ENCODE measurements at regions not wholly inside any gene's neighbourhood (a gene's known extent, or its start where the extent isn't known, plus 50 kb on each side); places are given as distances from the start of the nearest gene placed in this dataset.
"Not testable (repeated sequence)": the region's sequence is repeated elsewhere in the genome, so short reads cannot be mapped to it uniquely, and the experiment has no call there.

DNA sequence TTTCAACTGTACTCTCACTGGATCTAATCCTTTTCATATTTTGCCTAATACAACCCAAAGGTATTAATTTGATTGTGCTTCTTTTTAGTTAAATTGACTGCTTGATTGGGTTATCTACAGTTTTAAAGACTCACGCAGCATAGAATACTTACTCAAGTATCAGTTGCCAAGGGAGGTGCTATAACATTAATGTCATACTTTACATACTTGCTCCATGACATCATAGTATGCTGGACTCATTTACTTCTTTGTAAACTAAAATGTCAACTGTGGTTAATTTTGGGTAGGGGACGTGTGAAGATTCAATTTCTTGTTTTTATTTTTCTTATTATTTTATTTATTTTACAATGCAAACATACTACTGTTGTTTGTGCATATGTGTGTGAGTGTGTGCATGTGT is 716.2 kb upstream of the VRK2 start:
- no peak for DNase-seq

DNA sequence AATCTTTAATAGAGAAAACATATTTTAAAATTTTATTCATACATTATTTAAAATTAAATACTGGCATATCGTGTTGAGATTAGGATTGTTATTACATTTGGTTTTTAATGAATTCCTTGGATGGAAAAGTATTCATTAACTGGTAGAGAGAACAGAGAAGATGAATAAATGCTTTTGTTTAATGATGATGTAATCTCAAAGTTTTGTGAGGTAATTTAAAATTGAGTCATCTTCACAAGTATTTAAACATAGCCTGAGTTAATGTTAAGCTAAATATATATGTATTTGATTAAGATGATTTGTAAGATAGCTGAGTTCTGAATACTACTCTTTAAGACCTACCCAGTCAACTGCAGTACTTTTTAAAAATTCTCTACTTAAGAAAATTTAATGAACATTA is 713.4 kb upstream of the VRK2 start:
- no peak for DNase-seq

DNA sequence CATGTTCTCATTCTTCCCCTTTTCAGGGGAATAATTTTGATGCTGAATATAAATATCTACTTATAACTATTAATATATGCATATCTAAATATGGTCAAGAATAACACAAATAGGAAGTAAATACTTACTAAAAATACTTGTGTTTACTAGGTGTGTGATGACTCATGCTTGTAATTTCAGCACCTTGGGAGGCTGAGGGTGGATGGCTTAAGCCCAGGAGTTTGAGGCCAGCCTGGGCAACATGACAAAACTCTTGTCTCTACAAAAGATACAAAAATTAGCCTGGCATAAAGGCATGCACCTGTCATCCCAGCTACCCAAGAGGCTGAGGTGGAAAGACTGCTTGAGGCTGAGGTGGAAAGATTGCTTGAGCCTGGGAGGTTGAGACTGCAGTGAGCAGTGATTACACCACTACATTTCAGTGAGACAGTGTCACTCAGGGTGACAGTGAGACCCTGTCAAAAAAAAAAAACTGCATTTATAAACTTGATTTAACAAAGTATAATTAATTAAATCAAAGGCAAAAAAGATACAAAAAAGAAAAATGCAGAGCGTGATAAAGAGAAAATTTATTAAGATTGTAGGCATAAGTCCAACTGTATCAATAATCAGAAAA is 703.1 kb upstream of the VRK2 start:
- DNase-seq = no peak

DNA sequence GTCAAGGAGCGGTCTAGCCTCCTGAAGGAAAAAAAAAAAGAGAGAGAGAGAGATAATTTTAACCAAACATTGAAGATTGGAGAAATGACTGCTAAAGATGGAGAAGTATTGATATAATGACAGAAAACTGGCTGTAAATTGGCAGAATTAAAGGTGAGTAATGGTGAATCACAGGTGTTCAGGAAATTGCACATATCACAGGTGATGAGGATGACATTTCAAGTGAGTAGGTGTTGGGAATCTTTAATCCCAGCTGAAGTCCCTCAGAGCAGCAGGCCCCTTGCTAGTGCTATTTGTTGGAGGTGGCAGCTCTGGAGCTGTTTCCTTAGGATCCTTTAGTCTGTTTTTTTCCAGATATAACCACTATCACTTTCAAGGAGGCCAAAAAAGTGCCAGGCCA is 678.4 kb upstream of the VRK2 start:
- no peak for DNase-seq

DNA sequence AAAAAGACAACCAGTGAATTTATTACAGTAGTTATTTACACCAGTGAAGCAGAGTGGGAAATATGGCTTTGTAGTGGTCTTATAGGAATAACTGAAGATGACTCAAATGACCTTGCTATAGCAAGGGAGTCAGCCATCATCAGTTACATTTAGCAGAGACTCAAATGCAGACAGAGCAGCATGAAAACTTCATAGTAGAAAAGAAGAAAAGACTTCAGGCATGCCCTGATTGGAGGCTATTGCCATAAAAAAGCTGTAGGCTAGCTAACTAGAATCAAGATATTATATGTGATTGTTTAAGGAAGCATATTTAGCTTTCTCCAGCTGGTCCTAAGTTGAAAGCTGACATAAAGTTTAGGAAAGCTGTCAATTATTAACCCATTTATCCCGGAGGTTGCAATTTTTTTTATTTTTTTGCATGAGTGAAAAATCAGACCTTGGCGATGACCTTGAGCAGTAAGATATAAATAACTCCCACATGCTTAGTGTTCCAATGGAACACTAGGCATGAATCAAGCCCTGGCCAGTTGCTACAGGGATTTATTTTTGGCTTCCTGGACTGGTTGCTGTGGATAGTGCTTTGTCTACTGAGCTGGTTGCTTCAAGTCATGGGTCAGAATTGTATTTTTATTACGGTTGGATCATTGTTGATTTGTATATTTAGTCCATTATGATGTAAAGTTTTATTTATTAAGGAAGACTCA is 675.6 kb upstream of the VRK2 start:
- peak; percentile 6 for DNase-seq

DNA sequence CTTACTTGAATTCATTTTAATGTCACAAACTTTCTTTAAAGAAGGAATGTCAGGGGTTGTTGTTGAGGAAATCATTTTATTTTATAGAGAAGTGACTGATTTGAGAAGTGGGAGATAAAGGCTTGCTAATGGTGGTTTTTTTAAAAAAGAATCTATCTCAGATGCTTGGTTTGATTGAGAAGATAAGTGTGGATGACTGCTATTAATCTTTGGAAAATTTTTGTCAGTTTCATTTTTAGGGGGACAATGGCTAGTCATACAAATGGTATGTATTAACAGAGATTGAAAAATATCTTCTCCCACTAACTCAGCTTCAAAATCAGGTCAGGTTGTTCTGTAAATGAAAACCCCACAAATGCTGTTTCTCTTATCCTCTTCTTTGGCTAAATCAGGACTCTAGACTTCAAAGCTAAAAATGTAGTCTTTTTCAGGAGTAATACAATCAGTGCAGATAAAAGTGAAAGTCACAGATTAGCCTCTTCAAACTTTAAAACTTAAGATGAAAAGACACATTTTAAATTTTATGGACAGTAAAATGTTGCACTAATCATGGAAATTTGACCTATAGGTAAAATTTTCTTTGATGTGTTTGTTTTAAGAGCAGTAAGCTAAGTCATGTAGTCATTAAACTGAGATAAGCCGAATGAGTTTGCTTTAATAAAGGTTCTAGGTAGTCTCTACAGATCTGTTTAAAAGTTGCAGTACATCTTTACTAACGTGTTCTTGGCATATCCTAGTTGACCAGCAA is 674.2 kb upstream of the VRK2 start:
- no peak for DNase-seq

DNA sequence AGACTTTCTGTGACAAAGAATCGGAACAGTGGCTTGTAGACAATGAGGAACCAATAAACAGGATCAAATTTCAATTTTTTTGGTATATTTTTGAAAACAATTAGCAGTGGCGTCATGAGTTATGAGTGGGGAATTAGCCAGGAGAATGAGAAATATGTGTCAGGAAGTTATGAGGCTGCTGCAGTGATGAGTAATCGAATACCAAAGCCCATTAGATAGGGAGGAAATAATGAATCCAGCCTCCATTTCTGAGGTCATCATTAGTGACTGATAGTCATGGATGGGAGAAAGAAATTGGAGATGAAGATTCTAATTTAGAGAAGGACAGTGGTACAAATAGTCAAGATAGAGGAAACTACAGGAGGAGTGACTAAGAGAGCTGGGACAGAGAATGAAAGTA is 673.1 kb upstream of the VRK2 start:
- DNase-seq = no peak

DNA sequence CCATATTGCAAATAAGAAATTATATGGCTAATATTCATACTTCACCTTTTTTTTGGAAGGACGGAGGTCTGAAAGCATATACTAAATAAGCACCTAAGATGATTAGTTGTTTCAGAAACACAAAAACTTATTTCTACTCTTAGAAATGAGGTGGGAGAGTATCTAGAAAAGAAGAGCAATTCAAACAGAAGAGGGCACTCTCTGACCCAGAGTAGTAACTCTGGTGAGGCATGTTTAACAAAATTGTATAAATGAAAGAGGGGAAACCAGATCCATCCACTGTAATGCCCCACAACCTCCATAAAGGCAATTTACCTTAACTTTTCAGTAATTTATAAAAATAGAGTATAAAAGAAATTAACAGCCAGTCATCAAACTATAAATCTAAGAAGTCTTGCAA is 669.6 kb upstream of the VRK2 start:
- DNase-seq = no peak

DNA sequence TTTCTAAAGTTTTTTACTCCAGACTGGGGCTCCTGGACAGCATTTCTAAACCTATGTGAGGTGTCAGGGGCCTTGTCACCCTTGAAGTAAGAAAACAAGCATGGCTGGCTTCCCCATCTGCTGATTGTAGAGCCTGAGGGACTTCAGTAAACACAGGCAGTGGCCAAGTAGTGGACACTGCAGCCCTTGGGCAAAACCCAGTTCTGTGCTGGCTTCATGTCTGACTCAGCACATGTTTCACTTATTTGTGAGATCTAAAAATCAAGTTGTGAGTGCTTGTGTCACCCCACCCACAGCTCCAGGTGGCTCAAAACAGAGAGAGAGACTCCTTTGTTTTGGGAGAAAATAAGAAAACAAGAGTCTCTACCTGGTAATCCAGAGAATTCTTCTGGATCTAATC is 660.3 kb upstream of the VRK2 start:
- DNase-seq = no peak

DNA sequence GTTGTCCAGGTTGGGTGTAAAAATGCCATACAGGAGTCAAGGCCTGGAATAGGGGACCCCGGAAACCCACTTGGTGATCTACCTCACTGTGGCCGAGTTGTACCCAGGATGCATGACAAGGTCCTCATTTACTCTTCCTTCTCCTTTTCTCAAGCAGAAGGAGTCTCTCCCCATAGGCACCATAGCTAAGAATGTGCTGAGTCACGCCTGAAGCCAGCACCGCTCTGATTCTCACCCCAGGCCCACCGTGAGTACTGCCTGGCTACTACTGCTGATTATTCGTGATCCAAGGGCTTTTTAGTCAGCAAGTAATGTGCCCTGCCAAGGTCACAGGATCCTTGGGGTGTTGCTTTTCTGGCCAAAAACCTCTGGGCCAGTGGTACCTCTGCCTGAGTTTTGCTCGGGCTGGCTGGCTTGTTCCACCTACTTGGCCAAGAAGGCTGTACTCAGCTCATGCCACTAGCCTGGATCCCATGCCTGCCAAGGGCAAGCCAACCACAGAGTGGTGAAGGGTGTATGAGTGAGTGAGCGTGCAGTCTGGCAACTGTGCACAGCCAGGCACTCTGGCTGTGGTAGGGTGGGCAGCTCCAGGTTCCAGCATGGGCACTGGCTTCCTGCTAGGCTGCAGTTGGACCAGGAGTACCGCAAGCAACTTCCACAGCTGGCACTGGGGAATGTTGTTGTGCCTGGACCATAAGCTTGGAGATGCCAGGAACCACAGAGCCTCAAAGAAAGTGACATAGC is 650.1 kb upstream of the VRK2 start:
- no peak for DNase-seq

DNA sequence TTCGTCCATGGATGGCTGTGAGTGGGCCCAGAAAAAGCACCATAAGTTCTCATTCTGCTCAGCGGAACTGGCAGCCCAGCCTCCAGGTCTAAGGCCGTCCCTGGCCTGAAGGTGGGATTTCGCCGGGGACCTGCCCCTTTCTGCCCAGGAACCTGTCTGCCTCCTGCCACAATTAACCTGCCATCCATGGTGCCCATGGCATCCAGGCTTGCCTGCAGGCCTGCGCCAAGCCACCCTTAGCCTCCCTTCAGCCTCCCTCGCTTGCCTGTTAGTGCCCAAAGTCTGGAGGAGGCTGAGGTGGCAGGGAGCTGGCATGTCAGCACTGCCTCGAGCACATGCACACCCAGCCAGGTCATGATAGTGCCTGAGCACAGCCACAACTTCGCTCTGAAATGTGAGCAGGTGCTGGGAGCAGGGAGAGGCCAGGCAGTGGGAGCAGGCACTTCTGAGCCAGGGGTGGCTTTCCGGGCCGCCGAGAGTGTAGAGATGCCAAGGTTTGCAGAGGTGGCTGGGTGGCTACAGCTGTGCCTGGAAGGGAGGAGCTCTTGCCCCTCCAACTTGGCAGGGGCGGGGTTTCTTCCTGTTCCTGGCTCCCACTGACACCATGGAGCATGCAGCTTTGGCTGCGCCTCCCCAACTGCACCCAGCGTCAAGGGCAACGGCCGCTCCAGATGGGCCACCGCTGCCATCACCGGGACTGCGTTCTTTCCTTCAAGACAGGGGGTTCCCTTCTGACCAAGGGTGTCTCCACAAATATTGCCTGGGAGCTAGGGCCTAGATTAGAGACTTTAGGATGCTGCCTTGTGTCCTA is 648.9 kb upstream of the VRK2 start:
- DNase-seq = no peak

DNA sequence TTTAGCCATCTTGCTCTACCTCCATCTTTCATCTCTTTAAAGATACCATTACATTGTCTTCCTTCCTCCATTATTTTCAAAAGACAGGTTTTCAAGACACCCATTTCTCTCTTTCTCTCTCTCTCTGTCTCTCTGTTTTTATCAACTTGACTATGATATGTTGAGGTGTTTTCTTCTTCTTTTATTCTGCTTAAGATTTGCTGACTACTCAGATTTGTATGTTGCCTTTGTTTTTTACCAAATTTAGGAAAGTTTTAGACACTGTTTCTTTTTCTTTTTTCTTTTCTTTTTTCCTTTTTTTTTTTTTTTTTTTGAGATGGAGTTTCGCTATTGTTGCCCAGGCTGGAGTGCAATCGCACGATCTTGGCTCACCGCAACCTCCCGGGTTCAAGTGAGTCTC is 647.5 kb upstream of the VRK2 start:
- DNase-seq = no peak

DNA sequence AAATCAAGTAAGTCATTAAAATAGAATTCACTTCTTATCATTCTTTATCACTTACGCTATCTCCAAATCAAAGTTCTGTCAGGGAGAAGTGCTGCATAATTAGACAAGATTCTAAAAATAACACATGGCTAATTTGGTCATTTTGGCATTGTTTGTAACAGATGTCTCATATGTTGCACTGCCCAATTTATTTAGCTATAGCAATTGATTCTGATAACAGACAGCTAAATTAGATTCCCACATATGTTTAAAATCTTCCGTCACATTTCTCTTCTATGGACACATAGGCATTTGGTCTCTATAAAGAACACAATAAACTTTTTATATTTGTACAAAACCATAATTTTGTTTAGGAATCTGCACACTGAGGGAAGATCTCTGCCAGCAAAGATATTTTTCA is 644.5 kb upstream of the VRK2 start:
- DNase-seq = no peak

DNA sequence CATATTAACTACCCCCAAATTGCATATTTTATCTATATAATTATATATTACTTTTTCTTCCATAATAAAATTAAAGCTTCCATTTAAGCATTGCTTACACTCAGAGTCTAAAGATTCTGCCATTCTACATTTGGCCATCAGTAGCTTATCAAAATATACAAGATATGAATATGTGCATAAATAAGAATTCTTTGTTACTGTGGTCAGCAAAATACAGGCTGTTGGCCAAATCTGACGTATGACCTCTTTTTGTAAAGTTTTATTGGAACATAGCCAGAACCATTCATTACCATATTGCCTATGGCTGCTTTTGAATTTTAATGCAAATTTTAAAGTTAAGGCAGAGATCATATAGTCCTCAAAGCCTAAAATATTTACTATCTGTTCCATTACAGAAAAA is 643.9 kb upstream of the VRK2 start:
- no peak for DNase-seq

DNA sequence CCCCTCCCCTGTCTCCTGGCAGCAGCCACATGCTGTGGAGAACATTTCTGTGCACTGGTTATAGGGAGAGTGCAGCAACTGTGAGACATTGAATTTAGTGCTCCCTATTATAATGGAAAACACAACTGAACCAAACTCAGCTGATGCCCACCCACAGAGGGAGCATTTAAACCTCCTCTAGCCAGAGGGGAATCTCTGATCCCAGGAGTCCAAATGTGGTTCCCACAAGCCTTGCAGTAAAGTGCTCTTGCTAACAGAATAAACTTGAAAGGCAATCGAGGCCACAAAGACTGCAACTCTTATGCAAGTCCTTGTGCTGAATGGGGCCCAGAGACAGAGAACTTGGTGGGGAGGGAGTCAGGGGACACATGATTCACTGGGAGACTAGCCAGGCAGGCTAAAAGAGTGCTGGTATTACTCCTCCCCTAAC is 638.8 kb upstream of the VRK2 start:
- no peak for DNase-seq

DNA sequence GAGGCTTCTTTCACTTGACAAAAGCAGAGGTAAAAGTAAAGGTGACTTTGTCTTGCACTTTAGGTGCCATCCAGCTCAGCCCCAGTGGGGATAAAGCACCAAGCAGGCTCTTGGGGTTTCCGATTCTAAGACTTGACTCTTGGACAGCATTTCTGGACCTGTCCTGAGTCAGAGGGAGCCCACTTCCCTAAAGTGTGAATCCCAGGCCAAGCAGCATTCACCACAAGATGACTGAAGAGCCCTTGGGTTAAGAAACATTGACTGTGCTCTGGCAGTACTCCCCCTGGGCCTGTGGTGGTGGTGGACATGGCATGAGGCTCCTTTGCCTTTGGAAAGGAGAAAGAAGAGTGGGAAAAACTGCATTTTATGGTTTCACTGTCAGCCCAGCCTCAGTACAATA is 638.0 kb upstream of the VRK2 start:
- no peak for DNase-seq

DNA sequence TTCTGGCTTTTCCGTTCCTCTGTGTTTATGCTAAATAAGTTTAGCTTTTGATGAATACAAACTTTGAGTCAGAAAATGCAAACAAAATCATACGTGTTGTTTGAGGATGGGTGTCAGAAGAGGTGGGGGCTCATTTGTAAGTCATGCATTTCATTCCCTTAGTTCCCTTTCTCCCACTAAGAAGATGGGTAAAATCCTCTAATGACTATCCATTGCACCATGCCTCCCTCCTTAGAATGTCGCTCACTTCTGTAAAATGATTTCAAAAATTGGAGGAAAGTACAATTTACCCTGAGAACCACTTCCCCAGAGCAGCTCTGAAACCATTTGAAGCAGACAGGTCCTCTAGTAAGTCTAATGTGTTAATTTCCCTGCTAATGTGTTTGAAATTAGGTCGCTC is 629.6 kb upstream of the VRK2 start:
- no peak for DNase-seq

DNA sequence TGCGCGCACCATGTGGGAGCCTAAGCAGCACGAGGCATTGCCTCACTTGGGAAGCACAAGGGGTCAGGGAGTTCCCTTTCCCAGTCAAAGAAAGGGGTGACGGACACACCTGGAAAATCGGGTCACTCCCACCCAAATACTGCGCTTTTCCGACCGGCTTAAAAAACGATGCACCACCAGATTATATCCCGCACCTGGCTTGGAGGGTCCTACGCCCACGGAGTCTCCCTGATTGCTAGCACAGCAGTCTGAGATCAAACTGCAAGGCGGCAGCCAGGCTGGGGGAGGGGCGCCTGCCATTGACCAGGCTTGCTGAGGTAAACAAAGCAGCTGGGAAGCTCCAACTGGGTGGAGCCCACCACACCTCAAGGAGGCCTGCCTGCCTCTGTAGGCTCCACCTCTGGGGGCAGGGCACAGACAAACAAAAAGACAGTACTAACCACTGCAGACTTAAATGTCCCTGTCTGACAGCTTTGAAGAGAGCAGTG is 627.7 kb upstream of the VRK2 start:
- DNase-seq = not testable (repeated sequence)

DNA sequence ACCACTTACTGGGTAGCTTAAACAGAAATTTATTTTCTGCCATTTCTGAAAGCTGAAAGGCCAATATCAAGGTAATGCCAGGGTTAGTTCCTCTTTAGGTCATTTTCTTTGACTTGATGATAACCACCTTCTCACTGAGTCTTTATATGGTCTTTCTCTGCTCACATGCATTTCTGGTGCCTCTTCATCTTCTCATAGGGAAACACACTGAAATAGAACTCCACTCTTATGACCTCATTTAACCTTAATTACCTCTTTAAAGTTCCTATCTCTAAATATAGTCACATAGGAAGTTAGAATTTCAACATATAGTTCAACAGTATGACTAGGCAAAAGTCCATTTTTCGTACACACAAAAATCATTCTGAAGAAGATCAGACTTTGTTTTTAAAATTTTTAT is 616.8 kb upstream of the VRK2 start:
- no peak for DNase-seq

DNA sequence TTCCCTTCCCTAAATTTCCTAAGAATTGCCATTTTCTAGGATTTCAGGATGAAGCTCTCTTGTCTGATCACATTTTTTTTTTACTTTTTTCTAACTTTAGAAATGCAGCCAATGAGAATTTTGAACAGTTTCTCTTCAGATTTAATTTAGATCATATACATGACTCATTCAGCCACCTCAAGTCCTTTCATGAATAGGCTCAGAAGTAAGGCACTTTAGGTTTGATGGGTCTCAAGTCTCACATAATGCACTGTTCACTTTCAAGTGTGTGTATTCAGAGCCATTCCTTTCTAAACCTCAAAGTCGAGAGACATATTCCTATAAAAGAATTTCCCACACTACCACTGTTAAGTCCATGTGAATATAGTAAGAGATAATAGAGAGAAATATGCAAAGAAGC is 614.1 kb upstream of the VRK2 start:
- no peak for DNase-seq

DNA sequence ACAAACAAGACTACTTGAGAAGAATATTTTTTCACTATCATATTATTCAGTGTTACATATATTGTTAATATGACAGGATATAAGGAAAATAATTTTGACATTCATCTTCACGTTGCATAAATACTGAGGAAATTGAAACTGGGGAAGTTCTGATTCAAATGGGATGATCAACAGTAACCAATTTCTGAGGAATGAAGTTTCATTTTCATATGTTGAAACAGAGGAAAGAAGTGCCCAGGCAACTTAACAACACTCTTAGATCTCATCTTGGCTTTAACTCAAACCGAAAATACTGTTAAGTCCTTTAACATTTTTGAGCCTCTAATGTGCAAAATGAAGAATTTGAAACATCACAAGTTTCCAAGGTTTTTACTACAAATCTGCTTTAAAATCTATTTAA is 612.2 kb upstream of the VRK2 start:
- DNase-seq = no peak

DNA sequence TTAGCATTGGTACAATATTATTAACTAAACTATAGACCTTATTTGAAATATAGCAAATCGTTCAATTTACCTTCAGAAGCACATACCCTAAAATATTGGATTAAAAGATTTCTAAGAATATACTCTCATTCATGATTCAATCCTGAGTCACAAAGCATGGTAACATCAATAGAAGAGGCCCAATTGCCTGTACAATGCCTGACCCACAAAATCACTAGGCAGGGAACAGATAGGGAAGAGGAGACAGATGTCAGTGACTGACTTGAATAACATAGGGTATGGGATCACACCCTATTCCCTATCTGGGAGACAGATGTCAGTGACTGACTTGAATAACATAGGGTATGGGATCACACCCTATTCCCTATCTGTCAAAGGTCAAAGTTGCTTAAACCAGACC is 611.6 kb upstream of the VRK2 start:
- DNase-seq = no peak

Data from muscle of arm (tissue), 1 donor.